Stimulated activated effector memory CD8-positive, alpha-beta T cell treated with anti-CD3 and anti-CD28 coated beads, Interleukin-12 subunit alpha, Interleukin-12 subunit beta, amount 100 ng/mL, for 72 hours (primary cell): ENCODE measurements at regions not wholly inside any gene's neighbourhood (a gene's known extent, or its start where the extent isn't known, plus 50 kb on each side); places are given as distances from the start of the nearest gene placed in this dataset.
"Not testable (repeated sequence)": the region's sequence is repeated elsewhere in the genome, so short reads cannot be mapped to it uniquely, and the experiment has no call there.

ENCODE experiments used
- ATAC-seq: fragments of 150-1000 bp; cut with Tn5 transposase; 2 replicates; pipeline ENCODE4 v1.10.0; 2021
- DNase-seq, 2 donors: peaks; one replicate each; pipeline ENCODE4 v3.0.0; 2021 to 2022; ENCODE audit warnings: low spot score in 2 of 2
- H3K27ac Mint-ChIP-seq: one replicate; pipeline ENCODE4 v1.8.0; 2022; ENCODE audit warnings: mild to moderate bottlenecking, mixed read lengths
- H3K36me3 Mint-ChIP-seq: one replicate; pipeline ENCODE4 v1.8.0; 2022; ENCODE audit warnings: mild to moderate bottlenecking, mixed read lengths
- H3K4me1 Mint-ChIP-seq: one replicate; pipeline ENCODE4 v1.8.0; 2022; ENCODE audit warnings: mixed read lengths
- H3K4me3 Mint-ChIP-seq: one replicate; pipeline ENCODE4 v1.8.0; 2022; ENCODE audit warnings: mild to moderate bottlenecking, mixed read lengths
- H3K9me3 Mint-ChIP-seq: one replicate; pipeline ENCODE4 v1.8.0; 2022; ENCODE audit warnings: mixed read lengths

DNA sequence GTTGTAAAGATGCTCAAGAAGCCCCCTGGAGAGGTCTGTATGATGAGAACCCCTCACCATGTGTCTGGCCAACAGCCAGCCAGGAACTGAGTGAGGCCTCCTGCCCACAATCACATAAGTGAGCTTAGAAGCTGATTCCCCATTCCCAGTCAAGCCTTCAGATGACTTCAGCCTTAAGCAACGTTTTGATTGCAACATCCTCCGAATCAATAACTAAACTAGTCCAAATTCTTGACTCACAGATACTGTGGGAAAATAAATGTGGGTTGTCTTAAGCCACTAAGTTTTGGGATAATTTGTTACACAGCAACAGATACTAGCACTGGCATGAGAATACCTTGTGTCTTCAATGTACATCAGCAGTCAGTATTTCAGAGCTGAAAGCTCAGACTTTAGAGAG lies 54.5 kb upstream of the HS3ST4 start:
- Mint-ChIP-seq H3K9me3 (peaks cover 6% of the 10 kb centered on the region), H3K36me3 (no peaks in the 10 kb centered on the region), H3K4me1 (no peaks in the 10 kb centered on the region), H3K4me3 (no peak overlapping the region), H3K27ac (no peak overlapping the region)
- DNase-seq (no peak), ATAC-seq (no peak)

DNA sequence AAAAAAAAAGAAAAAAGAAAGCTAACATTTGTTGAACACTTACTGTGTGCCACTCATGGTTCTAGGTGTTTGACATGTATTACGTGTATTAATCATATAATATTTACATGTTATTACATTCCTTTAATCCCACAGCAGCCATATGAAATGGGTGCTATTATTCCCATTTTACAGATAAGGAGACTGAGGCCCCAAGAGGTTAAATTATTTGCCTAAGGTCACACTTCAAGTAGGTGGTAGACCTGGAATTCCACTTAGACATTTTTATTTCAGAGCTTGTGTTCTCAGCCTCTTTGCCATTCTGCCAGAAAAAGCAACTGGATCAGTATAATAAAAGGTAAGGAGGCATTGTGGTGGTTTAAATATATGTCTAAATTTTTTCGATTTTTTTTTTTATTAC lies 55.1 kb upstream of the HS3ST4 start:
- H3K4me3 Mint-ChIP-seq, result no peak overlapping the region
- no peak overlapping the region for H3K27ac Mint-ChIP-seq
- no peaks in the 10 kb centered on the region for H3K4me1 Mint-ChIP-seq
- ATAC-seq, result no peak
- no peak for DNase-seq
- H3K9me3 Mint-ChIP-seq, result peaks cover 6% of the 10 kb centered on the region
- H3K36me3 Mint-ChIP-seq, result no peaks in the 10 kb centered on the region

DNA sequence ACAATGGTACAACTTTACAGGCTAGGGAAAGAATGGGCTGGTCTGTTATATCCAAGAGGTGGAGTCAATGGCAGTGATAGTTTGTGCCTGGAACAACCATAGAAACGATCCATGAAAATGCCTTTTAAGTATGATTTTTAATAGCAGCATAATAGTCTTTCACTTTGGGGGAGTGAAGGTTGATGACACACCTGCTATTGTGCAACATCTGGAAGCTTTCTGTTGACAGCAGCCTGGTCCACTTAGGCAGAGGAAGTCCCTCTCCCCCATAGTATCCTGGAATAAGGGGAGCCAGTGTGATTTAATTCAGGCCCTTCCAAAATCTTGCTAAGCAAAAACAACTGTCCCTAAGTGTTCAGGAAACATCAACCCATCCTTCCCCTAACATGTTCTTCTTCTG lies 56.3 kb upstream of the HS3ST4 start:
- H3K27ac Mint-ChIP-seq, result no peak overlapping the region
- no peaks in the 10 kb centered on the region for H3K36me3 Mint-ChIP-seq
- H3K9me3 Mint-ChIP-seq, result peaks cover 6% of the 10 kb centered on the region
- DNase-seq, result no peak
- ATAC-seq, result no peak
- H3K4me3 Mint-ChIP-seq, result no peak overlapping the region
- no peaks in the 10 kb centered on the region for H3K4me1 Mint-ChIP-seq

DNA sequence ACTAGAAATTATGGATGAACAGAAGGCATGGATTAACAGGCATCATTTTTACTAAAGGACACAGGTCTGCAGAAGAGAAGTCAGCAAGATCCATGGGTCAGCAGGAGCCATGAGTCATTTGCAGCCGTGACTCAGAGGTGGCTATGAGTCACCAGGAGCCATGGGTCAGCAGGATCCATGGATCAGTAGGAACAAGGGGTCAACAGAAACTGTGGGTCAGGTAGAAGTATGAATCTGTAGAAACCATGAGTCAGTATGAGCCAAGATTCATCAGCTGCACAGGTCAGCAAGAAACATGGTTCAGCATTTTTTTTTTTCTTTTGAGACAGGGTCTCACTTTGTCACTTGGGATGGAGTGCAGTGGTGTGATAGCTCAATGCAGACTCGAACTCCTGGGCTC lies 58.2 kb upstream of the HS3ST4 start:
- H3K4me1 Mint-ChIP-seq, result no peaks in the 10 kb centered on the region
- no peak overlapping the region for H3K4me3 Mint-ChIP-seq

DNA sequence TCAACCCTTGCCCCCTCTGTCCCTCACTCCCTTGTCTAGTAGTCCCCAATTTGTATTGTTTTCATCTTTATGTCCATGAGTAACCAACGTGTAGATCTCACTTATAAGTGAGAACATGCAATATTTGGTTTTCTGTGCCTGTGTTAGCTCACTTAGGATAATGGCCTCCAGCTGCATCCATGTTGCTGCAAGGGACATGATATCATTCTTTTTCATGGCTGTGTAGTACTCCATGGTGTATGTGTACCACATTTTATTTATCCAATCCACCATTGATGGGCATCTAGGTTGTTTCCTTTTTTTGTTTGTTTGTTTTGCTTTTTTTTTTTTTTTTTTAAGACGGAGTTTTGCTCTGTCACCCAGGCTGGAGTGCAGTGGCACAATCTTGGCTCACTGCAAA lies 63.0 kb upstream of the HS3ST4 start:
- Mint-ChIP-seq H3K4me3 (no peak overlapping the region), H3K9me3 (no peaks in the 10 kb centered on the region), H3K36me3 (no peaks in the 10 kb centered on the region), H3K27ac (no peak overlapping the region), H3K4me1 (no peaks in the 10 kb centered on the region)
- ATAC-seq (no peak), DNase-seq (no peak)

More for the DNA sequence above, 58.2 kb upstream of the HS3ST4 start:
- no peak for ATAC-seq
- DNase-seq, result no peak
- Mint-ChIP-seq H3K9me3 (no peaks in the 10 kb centered on the region), H3K36me3 (no peaks in the 10 kb centered on the region), H3K27ac (no peak overlapping the region)

DNA sequence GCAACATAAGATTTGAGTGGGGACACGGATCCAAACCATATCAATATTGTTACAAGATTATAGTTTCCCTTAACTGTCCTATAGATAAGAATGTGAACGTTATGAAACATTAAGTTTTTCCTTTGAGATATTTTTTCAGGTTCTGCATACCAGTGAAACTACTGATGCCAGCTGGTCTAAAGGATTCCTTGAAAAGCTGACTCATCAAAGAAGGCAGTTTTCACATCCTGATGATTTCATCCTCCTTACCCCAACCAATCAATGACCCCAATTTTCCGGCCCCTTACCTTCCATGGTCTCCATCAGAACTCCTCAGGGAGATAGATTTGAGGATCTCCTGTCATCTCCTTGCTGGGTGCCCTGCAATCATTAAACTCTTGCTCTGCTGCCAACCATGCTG lies 64.1 kb upstream of the HS3ST4 start:
- Mint-ChIP-seq H3K4me3 (no peak overlapping the region), H3K4me1 (no peaks in the 10 kb centered on the region), H3K36me3 (no peaks in the 10 kb centered on the region), H3K9me3 (no peaks in the 10 kb centered on the region), H3K27ac (no peak overlapping the region)
- DNase-seq, result no peak
- ATAC-seq, result no peak

DNA sequence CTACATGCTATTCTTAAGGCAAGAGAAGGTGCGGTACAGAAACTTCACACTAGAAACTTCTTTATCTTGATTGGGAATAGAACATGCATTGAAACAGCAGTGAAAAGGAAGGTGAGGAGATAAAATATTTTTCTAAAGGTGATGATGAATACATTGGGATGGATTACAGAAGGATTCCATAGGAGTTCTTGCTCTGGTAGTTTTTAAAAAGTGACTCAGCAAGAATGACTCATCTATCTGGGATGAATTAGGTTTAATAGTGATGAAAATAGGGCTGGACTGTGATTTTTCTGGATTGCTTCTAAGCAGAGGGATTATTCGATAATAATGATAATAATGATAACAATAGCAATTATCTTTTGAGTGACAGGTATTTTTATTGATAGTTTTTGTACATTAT lies 65.6 kb upstream of the HS3ST4 start:
- no peak for ATAC-seq
- no peak overlapping the region for H3K27ac Mint-ChIP-seq

DNA sequence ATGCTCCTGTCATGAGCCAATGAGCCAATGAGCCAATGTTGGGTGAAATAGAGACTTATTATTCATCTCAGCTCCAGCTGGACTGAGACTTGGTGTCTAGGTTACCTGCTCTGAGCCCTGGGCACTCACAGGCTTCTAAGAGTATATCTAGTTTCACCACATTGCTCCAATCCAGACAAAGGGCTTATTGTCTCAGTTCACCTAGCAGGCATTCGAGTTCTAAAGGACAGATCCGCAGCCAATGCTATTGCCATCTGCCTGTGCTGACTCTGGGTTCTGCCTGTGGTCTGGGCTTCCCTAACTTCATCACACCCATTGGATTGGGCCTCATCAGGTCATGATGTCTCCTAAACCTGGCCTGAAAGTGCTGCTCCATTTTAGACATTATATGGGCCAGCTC lies 66.1 kb upstream of the HS3ST4 start:
- Mint-ChIP-seq H3K4me3 (no peak overlapping the region), H3K36me3 (no peaks in the 10 kb centered on the region), H3K9me3 (no peaks in the 10 kb centered on the region), H3K4me1 (no peaks in the 10 kb centered on the region), H3K27ac (no peak overlapping the region)
- DNase-seq, result no peak
- no peak for ATAC-seq

More for the DNA sequence above, 65.6 kb upstream of the HS3ST4 start:
- H3K4me1 Mint-ChIP-seq, result no peaks in the 10 kb centered on the region
- no peaks in the 10 kb centered on the region for H3K9me3 Mint-ChIP-seq
- no peaks in the 10 kb centered on the region for H3K36me3 Mint-ChIP-seq
- no peak for DNase-seq
- no peak overlapping the region for H3K4me3 Mint-ChIP-seq

DNA sequence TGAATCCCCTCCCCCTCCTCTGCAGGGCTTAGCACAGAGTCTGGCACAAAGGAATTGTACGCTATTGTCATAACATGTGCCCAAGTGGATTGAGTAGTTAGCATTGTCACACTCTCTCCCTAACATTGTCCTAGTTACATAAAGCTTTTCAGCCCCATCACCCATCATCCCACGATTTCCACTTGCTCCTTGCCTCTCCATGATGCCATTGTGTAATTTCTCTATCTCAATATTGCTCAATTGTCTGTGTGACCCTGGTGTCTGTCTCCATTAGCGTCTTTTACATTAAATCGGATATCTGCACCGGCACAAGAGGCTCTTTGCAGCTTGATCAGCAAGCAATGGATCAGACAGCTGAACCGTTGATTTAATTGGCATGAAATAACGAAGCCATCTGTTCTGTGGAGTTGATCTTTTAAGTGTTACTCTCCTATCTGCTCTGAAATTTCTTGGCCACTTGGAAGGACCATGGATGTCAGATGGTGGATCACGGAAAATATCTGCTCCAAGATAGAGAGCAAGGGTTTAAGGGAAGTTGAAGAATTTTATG lies 77.0 kb upstream of the HS3ST4 start:
- Mint-ChIP-seq H3K4me3 (no peak overlapping the region), H3K27ac (no peak overlapping the region), H3K36me3 (no peaks in the 10 kb centered on the region), H3K9me3 (no peaks in the 10 kb centered on the region), H3K4me1 (no peaks in the 10 kb centered on the region)
- no peak for DNase-seq
- no peak for ATAC-seq

DNA sequence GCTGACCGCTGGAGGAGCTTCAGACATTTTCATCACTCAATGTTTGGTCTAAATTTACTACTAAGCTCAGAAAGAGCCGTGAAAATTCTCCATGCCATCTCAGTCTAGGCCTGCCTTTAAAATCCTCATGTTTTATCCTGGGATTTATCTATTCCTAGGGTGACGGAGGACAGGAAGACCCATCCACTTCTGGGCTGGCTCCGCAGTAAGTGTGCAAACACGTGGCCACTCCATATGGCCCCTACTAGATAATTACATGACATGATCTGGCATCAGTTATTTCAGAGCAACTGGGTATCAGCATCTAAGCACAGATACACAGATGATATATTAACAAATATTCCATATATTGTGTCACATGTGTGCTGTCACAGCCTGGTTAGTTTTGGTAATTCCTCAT lies 77.8 kb upstream of the HS3ST4 start:
- no peak overlapping the region for H3K27ac Mint-ChIP-seq
- no peaks in the 10 kb centered on the region for H3K4me1 Mint-ChIP-seq
- DNase-seq (no peak), ATAC-seq (no peak)
- no peaks in the 10 kb centered on the region for H3K9me3 Mint-ChIP-seq
- no peak overlapping the region for H3K4me3 Mint-ChIP-seq
- H3K36me3 Mint-ChIP-seq, result no peaks in the 10 kb centered on the region

DNA sequence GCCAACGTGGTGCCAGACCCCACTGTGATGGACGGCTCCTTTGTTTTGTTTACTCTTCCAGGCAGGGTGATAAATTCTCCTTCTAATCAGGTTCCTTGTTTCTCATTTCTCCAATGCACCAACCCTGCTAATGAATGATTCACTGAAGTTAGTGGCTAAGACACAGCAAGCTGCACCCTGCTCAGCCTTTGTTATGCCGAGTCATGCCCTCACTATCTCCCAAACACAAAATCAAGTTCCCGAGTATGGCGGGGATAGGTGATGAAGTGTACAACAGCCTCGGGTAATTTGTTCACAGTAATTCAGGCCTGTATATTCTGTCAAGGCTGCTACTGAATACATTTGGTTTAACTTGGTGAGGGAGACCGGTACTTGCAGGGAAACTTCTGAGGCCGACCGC lies 83.8 kb upstream of the HS3ST4 start:
- no peaks in the 10 kb centered on the region for H3K4me1 Mint-ChIP-seq
- no peak for ATAC-seq
- DNase-seq, result no peak
- no peak overlapping the region for H3K4me3 Mint-ChIP-seq
- no peaks in the 10 kb centered on the region for H3K36me3 Mint-ChIP-seq
- H3K9me3 Mint-ChIP-seq, result no peaks in the 10 kb centered on the region
- no peak overlapping the region for H3K27ac Mint-ChIP-seq

DNA sequence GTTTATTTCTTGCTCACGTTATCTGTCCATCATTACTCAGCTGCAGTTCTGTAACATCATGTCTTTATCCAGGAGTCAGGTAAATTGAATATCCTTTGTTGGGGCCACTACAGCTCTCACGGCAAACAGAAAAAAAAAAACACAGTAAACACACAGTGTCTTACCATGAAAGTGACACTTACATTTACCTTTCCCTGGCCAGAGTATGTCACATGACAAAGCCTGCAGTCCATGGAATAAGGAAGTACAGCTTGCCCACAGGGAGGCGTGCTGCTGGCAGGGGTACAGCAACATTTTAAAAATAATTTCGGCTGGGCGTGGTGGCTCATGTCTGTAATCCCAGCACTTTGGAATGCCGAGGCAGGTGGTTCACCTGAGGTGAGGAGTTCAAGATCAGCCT lies 85.7 kb upstream of the HS3ST4 start:
- H3K4me3 Mint-ChIP-seq, result no peak overlapping the region
- DNase-seq, result no peak
- H3K27ac Mint-ChIP-seq, result no peak overlapping the region
- H3K9me3 Mint-ChIP-seq, result peaks cover 4% of the 10 kb centered on the region
- no peaks in the 10 kb centered on the region for H3K36me3 Mint-ChIP-seq
- H3K4me1 Mint-ChIP-seq, result no peaks in the 10 kb centered on the region
- no peak for ATAC-seq

DNA sequence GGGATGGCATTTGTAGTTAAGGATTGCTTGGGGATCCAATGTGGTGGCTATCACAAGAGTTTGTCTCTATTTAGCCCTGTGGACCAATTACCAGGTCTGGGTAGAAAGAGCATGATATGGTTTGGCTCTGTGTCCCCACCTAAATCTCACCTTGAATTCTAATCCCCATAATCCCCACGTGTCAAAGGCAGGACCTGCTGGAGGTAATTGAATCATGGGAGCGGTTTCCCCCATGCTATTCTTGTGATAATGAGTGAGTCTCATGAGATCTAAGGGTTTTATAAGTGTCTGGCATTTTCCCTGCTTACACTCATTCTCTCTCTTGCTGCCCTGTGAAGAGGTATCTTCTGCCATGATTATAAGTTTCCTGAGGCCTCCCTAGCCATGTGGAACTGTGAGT lies 86.4 kb upstream of the HS3ST4 start:
- Mint-ChIP-seq H3K9me3 (peaks cover 4% of the 10 kb centered on the region), H3K27ac (no peak overlapping the region), H3K4me3 (no peak overlapping the region), H3K4me1 (no peaks in the 10 kb centered on the region), H3K36me3 (no peaks in the 10 kb centered on the region)
- ATAC-seq, result no peak
- no peak for DNase-seq

DNA sequence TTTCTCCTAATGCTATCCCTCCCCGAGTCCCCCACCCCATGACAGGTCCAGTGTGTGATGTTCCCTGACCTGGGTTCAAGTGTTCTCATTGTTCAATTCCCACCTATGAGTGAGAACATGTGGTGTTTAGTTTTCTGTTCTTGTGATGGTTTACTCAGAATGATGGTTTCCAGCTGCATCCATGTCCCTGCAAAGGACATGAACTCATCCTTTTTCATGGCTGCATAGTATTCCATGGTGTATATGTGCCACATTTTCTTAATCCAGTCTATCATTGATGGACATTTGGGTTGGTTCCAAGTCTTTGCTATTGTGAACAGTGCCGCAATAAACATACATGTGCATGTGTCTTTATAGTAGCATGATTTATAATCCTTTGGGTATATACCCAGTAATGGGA lies 90.5 kb upstream of the HS3ST4 start:
- not testable (repeated sequence) for H3K4me1 Mint-ChIP-seq, H3K9me3 Mint-ChIP-seq, H3K4me3 Mint-ChIP-seq, ATAC-seq, DNase-seq, H3K27ac Mint-ChIP-seq, H3K36me3 Mint-ChIP-seq

DNA sequence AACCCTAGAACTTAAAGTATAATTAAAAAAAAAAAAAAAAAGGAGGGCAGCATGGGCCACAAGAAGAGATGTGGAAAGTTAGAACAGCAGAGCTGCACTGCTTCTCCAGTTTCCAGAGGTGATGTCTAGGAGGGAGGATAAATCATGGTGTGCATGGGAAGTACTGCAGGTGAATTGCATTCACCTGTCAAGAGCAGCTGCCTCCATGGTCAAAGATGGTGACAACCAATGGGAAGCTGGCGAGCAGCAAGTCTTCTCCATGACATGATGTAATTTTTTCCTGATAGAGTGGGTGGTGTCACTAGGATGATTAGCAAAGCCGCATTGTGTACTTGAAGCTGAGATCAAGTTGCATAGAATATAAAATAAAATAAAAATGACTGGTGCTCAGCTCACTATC lies 95.6 kb upstream of the HS3ST4 start:
- Mint-ChIP-seq H3K4me1 (no peaks in the 10 kb centered on the region), H3K4me3 (no peak overlapping the region), H3K36me3 (no peaks in the 10 kb centered on the region), H3K27ac (no peak overlapping the region), H3K9me3 (no peaks in the 10 kb centered on the region)
- DNase-seq (no peak), ATAC-seq (no peak)

DNA sequence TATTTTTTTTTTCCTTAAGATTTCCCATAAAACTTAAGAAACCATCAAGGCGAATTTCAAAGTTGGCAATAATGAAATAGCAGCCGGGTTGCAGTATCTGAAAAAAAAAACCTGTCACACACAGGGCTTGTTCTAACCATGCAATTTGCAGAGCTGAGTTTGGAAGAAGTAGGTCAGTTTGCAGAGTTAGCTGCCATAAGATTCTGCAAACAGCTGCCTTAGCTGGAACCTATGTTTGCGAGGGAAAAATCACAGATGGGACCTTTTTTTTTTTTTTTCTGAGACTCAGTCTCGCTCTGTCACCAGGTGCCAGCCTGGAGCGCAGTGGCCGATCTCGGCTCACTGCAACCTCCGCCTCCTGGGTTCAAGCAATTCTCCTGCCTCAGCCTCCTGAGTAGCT lies 98.5 kb upstream of the HS3ST4 start:
- DNase-seq, result no peak
- no peak overlapping the region for H3K4me3 Mint-ChIP-seq
- ATAC-seq, result no peak
- no peak overlapping the region for H3K27ac Mint-ChIP-seq
- no peaks in the 10 kb centered on the region for H3K36me3 Mint-ChIP-seq
- no peaks in the 10 kb centered on the region for H3K4me1 Mint-ChIP-seq
- no peaks in the 10 kb centered on the region for H3K9me3 Mint-ChIP-seq

DNA sequence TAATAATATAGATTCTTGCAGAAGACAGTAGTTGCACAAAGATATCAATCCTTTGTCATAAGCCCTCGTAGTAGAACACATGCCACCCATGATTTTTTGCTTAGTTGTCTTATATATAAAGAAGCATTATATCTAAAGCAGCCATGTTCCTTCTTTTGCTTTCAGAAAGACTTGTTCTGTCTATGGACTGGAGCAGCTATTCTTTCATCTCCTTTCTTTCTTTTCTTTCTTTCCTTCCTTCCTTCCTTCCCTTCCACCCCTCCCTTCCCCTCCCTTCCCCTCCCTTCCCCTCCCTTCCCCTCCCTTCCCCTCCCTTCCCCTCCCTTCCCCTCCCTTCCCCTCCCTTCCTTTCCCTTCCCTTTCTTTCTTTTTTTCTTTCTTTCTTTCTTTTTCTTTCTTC lies 104.0 kb upstream of the HS3ST4 start:
- ATAC-seq (no peak), DNase-seq (no peak)
- Mint-ChIP-seq H3K36me3 (no peaks in the 10 kb centered on the region), H3K4me3 (no peak overlapping the region), H3K4me1 (no peaks in the 10 kb centered on the region), H3K9me3 (no peaks in the 10 kb centered on the region), H3K27ac (no peak overlapping the region)
